Liver (tissue), 8 donors: ENCODE measurements at regions not wholly inside any gene's neighbourhood (a gene's known extent, or its start where the extent isn't known, plus 50 kb on each side); places are given as distances from the start of the nearest gene placed in this dataset.
"Not testable (repeated sequence)": the region's sequence is repeated elsewhere in the genome, so short reads cannot be mapped to it uniquely, and the experiment has no call there.

ENCODE experiments used
- DNase-seq: peaks from one replicate; pipeline ENCODE4 v3.0.0-alpha.2; 2017; ENCODE audit warnings: low spot score
- H3K27ac ChIP-seq, 2 donors: one replicate each; pipeline ENCODE4 v1.7.0; 2013; ENCODE audit warnings: inconsistent platforms in 2 of 2, low read length in 2 of 2, control low read depth in 1 of 2, low read depth in 1 of 2, mild to moderate bottlenecking in 1 of 2
- H3K27me3 ChIP-seq, 4 donors: one replicate each; pipeline versions ENCODE4 v1.6.1 to v1.7.0; 2013; ENCODE audit warnings: low read length in 3 of 4, inconsistent platforms in 1 of 4, mild to moderate bottlenecking in 1 of 4, moderate library complexity in 1 of 4; ENCODE audit not compliant: control insufficient read depth in 4 of 4, insufficient read depth in 4 of 4
- H3K36me3 ChIP-seq, 4 donors: one replicate each; pipeline versions ENCODE4 v1.6.1 to v1.7.0; 2013; ENCODE audit warnings: low read length in 3 of 4, mild to moderate bottlenecking in 3 of 4, low read depth in 1 of 4, moderate library complexity in 1 of 4; ENCODE audit not compliant: control insufficient read depth in 4 of 4, insufficient read depth in 3 of 4
- H3K4me1 ChIP-seq, 4 donors: one replicate each; pipeline versions ENCODE4 v1.6.1 to v1.7.0; 2013; ENCODE audit warnings: low read length in 3 of 4, mild to moderate bottlenecking in 3 of 4, moderate library complexity in 1 of 4; ENCODE audit not compliant: control insufficient read depth in 4 of 4, insufficient read depth in 4 of 4
- H3K4me3 ChIP-seq, 3 donors: one replicate each; pipeline versions ENCODE4 v1.6.1 to v1.7.0; 2013; ENCODE audit warnings: low read length in 3 of 3, control low read depth in 1 of 3, low read depth in 1 of 3, mild to moderate bottlenecking in 1 of 3
- H3K9ac ChIP-seq, 2 donors: one replicate each; pipeline ENCODE4 v1.7.0; 2013; ENCODE audit warnings: low read length in 2 of 2, mild to moderate bottlenecking in 2 of 2, moderate library complexity in 2 of 2, control low read depth in 1 of 2, low read depth in 1 of 2
- H3K9me3 ChIP-seq, 4 donors: one replicate each; pipeline versions ENCODE4 v1.6.1 to v1.7.0; 2013; ENCODE audit warnings: low read length in 3 of 4; ENCODE audit not compliant: control insufficient read depth in 4 of 4
- ATF3 ChIP-seq: IDR thresholded peaks from 2 replicates; pipeline ENCODE4 v1.6.1; 2016; ENCODE audit warnings: antibody characterized with exemption
- CTCF ChIP-seq: fragments of 150-350 bp; IDR thresholded peaks from 2 replicates; pipeline ENCODE4 v1.5.1; 2017; ENCODE audit warnings: improper control_type of control experiment, low read depth, low read length; ENCODE audit not compliant: missing input control
- EGR1 ChIP-seq, 2 donors: IDR thresholded peaks; 2 replicates each; pipeline ENCODE4 v1.6.1; 2016 to 2018; ENCODE audit warnings: antibody characterized with exemption in 2 of 2, low read depth in 2 of 2
- FOXA1 ChIP-seq: IDR thresholded peaks from 2 replicates; pipeline ENCODE4 v1.6.1; 2016; ENCODE audit warnings: antibody characterized with exemption
- FOXA2 ChIP-seq: IDR thresholded peaks from 2 replicates; pipeline ENCODE4 v1.6.1; 2016; ENCODE audit warnings: antibody characterized with exemption
- GABPA ChIP-seq, 2 donors: IDR thresholded peaks in 1 of 2; conservative IDR thresholded peaks in 1 of 2; 2 replicates each; pipeline ENCODE4 v1.6.1; 2016; ENCODE audit warnings: antibody characterized with exemption in 2 of 2, mild to moderate bottlenecking in 1 of 2, moderate library complexity in 1 of 2
- HNF4A ChIP-seq, 2 donors: conservative IDR thresholded peaks; 2 replicates each; pipeline ENCODE4 v1.6.1; 2016; ENCODE audit warnings: antibody characterized with exemption in 2 of 2, mild to moderate bottlenecking in 2 of 2
- HNF4G ChIP-seq: IDR thresholded peaks from 2 replicates; pipeline ENCODE4 v1.6.1; 2016; ENCODE audit warnings: antibody characterized with exemption
- JUND ChIP-seq, 2 donors: IDR thresholded peaks; 2 replicates each; pipeline ENCODE4 v1.6.1; 2016; ENCODE audit warnings: antibody characterized with exemption in 2 of 2
- RXRA ChIP-seq, 2 donors: IDR thresholded peaks; 2 replicates each; pipeline ENCODE4 v1.6.1; 2017 to 2018; ENCODE audit warnings: antibody characterized with exemption in 2 of 2, mild to moderate bottlenecking in 1 of 2
- SP1 ChIP-seq: IDR thresholded peaks from 2 replicates; pipeline ENCODE4 v1.6.1; 2018; ENCODE audit warnings: antibody characterized with exemption, mild to moderate bottlenecking
- TAF1 ChIP-seq: conservative IDR thresholded peaks from 2 replicates; pipeline ENCODE4 v1.6.1; 2016; ENCODE audit warnings: antibody characterized with exemption, mild to moderate bottlenecking
- YY1 ChIP-seq: IDR thresholded peaks from 2 replicates; pipeline ENCODE4 v1.6.1; 2016; ENCODE audit warnings: antibody characterized with exemption, mild to moderate bottlenecking
- ZBTB33 ChIP-seq: IDR thresholded peaks from 2 replicates; pipeline ENCODE4 v1.6.1; 2016; ENCODE audit warnings: antibody characterized with exemption
- WGBS: extraction: QIAGEN DNeasy Blood & Tissue Kit; methylation state at CpG from one replicate; pipeline ENCODE4 v1.1.7; 2013; 5-methylcytosine and 5-hydroxymethylcytosine counted together
- donor health status: healthy.
- donor health status: healthy.
- donor health status: healthy.
- donor health status: healthy.
- donor health status: healthy.

- Histone ChIP-seq H3K4me1 (no peaks in the 10 kb centered on the region), H3K9me3 (no peaks in the 10 kb centered on the region), H3K27ac (no peak overlapping the region), H3K4me3 (no peak overlapping the region), H3K9ac (no peak overlapping the region), H3K36me3 (no peaks in the 10 kb centered on the region), H3K27me3 (peaks cover 0 to 14% (median 4%) of the 10 kb centered on the region in 4 donors)
- DNase-seq: no peak
- 79% methylated on average over 13 of the region's 13 CpGs for WGBS
- TF ChIP-seq CTCF (no peak), FOXA1 (no peak), FOXA2 (no peak), GABPA (IDR thresholded peaks at IDR 0.05 in 1 of 2, conservative IDR thresholded peaks at IDR 0.05 in 1 of 2) (no peak), ZBTB33 (no peak), RXRA (IDR thresholded peaks at IDR 0.05) (no peak), HNF4G (no peak), EGR1 (IDR thresholded peaks at IDR 0.05; ENCODE audit: low read depth in 2 of 2) (no peak), TAF1 (no peak), JUND (IDR thresholded peaks at IDR 0.05) (no peak), YY1 (no peak), SP1 (no peak)
Observed at GRCh38 chr12:113532292-113532691, 60.6 kb upstream of the LHX5 start.

- not testable (repeated sequence) for H3K36me3 ChIP-seq, H3K4me1 ChIP-seq, H3K9me3 ChIP-seq, H3K9ac ChIP-seq, H3K27ac ChIP-seq, DNase-seq, H3K4me3 ChIP-seq
- peaks cover 0 to 17% (median 2%) of the 10 kb centered on the region in 4 donors for H3K27me3 ChIP-seq
- 86% methylated on average over 3 of the region's 3 CpGs for WGBS
Observed at GRCh38 chr12:113531073-113531472, 59.4 kb upstream of the LHX5 start.

GRCh38 chr12:113528606-113529293 lies 57.1 kb upstream of the LHX5 start:
- H3K27me3 ChIP-seq: peaks cover 0 to 19% (median 0%) of the 10 kb centered on the region in 4 donors
- 35% methylated on average over 14 of the region's 14 CpGs for WGBS
- no peak overlapping the region for H3K27ac ChIP-seq
- DNase-seq: no peak
- no peaks in the 10 kb centered on the region for H3K36me3 ChIP-seq
- no peaks in the 10 kb centered on the region for H3K4me1 ChIP-seq
- H3K4me3 ChIP-seq: no peak overlapping the region
- H3K9ac ChIP-seq: no peak overlapping the region
- H3K9me3 ChIP-seq: no peaks in the 10 kb centered on the region
- no peak for TF ChIP-seq TAF1
- no peak for TF ChIP-seq SP1
- no peak for TF ChIP-seq JUND (IDR thresholded peaks at IDR 0.05)
- TF ChIP-seq ATF3: no peak
- TF ChIP-seq GABPA (IDR thresholded peaks at IDR 0.05 in 1 of 2, conservative IDR thresholded peaks at IDR 0.05 in 1 of 2): no peak
- no peak for TF ChIP-seq HNF4A (conservative IDR thresholded peaks at IDR 0.05)
- TF ChIP-seq RXRA (IDR thresholded peaks at IDR 0.05): no peak
- no peak for TF ChIP-seq EGR1 (IDR thresholded peaks at IDR 0.05; ENCODE audit: low read depth in 2 of 2)
- TF ChIP-seq CTCF: no peak
- no peak for TF ChIP-seq FOXA1
- TF ChIP-seq ZBTB33: no peak
- TF ChIP-seq FOXA2: no peak
- no peak for TF ChIP-seq HNF4G
